ENCODE measurements at regions not wholly inside any gene's neighbourhood (a gene's known extent, or its start where the extent isn't known, plus 50 kb on each side); places are given as distances from the start of the nearest gene placed in this dataset.

- TF ChIP-seq, protein P1, sequence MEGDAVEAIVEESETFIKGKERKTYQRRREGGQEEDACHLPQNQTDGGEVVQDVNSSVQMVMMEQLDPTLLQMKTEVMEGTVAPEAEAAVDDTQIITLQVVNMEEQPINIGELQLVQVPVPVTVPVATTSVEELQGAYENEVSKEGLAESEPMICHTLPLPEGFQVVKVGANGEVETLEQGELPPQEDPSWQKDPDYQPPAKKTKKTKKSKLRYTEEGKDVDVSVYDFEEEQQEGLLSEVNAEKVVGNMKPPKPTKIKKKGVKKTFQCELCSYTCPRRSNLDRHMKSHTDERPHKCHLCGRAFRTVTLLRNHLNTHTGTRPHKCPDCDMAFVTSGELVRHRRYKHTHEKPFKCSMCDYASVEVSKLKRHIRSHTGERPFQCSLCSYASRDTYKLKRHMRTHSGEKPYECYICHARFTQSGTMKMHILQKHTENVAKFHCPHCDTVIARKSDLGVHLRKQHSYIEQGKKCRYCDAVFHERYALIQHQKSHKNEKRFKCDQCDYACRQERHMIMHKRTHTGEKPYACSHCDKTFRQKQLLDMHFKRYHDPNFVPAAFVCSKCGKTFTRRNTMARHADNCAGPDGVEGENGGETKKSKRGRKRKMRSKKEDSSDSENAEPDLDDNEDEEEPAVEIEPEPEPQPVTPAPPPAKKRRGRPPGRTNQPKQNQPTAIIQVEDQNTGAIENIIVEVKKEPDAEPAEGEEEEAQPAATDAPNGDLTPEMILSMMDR (conservative IDR thresholded peaks at IDR 0.05 in 1 of 2, IDR thresholded peaks at IDR 0.05 in 1 of 2; ENCODE audit: low read depth in 1 of 2, low read length in 2 of 2) = no peak
- TF ChIP-seq EZH2 (IDR thresholded peaks at IDR 0.05; ENCODE audit: low read length, missing control alignments) = no peak
These were observed 86.8 kb upstream of the CHST15 start for GRCh38 chr10:124180044-124180745.

All from fibroblast of lung (primary cell).